GM12878 (cell line): ENCODE measurements at regions not wholly inside any gene's neighbourhood (a gene's known extent, or its start where the extent isn't known, plus 50 kb on each side); places are given as distances from the start of the nearest gene placed in this dataset.

Experiments
- ATAC-seq: fragments of 200-7000 bp; cut with Tn5 transposase; 3 replicates; pipeline ENCODE4 v1.9.1; 2020; ENCODE audit warnings: mild to moderate bottlenecking, moderate library complexity
- BruUV-seq: library from RNA; stranded (reverse); fragments of 400-500 nt; replicated peaks from 2 replicates; lab custom pipeline; 2021; lab: Mats Ljungman, UMichigan
- CTCF ChIA-PET: fragments of 300-600 bp; sonication (Branson Sonifier 250); formaldehyde crosslinking; extraction: SDS; loops from one replicate; lab custom pipeline; 2021; ENCODE audit warnings: inconsistent platforms; lab: Yijun Ruan, JAX
- POLR2A ChIA-PET: fragments of 350-600 bp; formaldehyde crosslinking; extraction: SDS; loops from one replicate; lab custom pipeline; 2021; ENCODE audit warnings: inconsistent platforms; lab: Charles Lee
- RAD21 ChIA-PET: fragments of 300-600 bp; sonication (Branson Sonifier 250); formaldehyde crosslinking; loops from one replicate; lab custom pipeline; 2023; ENCODE audit warnings: antibody characterized with exemption; ENCODE audit not compliant: unreplicated experiment; lab: Charles Lee
- SMC1A ChIA-PET: fragments of 300-600 bp; sonication (Branson Sonifier 250); formaldehyde crosslinking; loops from one replicate; lab custom pipeline; 2023; ENCODE audit not compliant: unreplicated experiment, uncharacterized antibody; lab: Charles Lee
- DNase-seq: peaks from one replicate; pipeline ENCODE4 v3.0.0-alpha.2; 2011; ENCODE audit warnings: low read depth, low spot score
- FAIRE-seq: peaks from 3 replicates; lab custom pipeline; 2011; peaks lifted over from hg19 to GRCh38; lab: Jason Lieb, UNC
- H2AFZ ChIP-seq: 2 replicates; pipeline ENCODE4 v1.6.0; 2011; ENCODE audit warnings: low read depth, low read length, control low read depth; ENCODE audit not compliant: control insufficient read depth
- H3K27ac ChIP-seq: 2 replicates; pipeline ENCODE4 v1.5.1; 2011; ENCODE audit warnings: control low read depth; ENCODE audit not compliant: control insufficient read depth, insufficient read depth
- H3K27me3 ChIP-seq, 2 experiments: replicated peaks in 1 of 2; 2 replicates each; pipeline versions ENCODE4 v1.6.0 to v1.6.1; 2011; ENCODE audit warnings: low read length in 1 of 2; ENCODE audit not compliant: control insufficient read depth in 2 of 2, insufficient read depth in 2 of 2
- H3K36me3 ChIP-seq, 2 experiments: 2 replicates each; pipeline ENCODE4 v1.5.1; 2011; ENCODE audit warnings: low read length in 1 of 2; ENCODE audit not compliant: control insufficient read depth in 2 of 2, insufficient read depth in 2 of 2
- H3K4me1 ChIP-seq: 2 replicates; pipeline ENCODE4 v1.6.1; 2011; ENCODE audit warnings: mild to moderate bottlenecking, low read length, moderate library complexity, mixed read lengths; ENCODE audit not compliant: control insufficient read depth, insufficient read depth
- H3K4me2 ChIP-seq: 2 replicates; pipeline ENCODE4 v1.6.0; 2011; ENCODE audit warnings: control low read depth; ENCODE audit not compliant: control insufficient read depth, insufficient read depth
- H3K4me3 ChIP-seq: fragments of 200-600 bp; sonication (generic); 2 replicates; pipeline ENCODE4 v1.5.1; 2016
- H3K79me2 ChIP-seq: 2 replicates; pipeline ENCODE4 v1.6.0; 2011; ENCODE audit warnings: low read length; ENCODE audit not compliant: control insufficient read depth, insufficient read depth
- H3K9ac ChIP-seq: 2 replicates; pipeline ENCODE4 v1.8.0; 2011; ENCODE audit warnings: low read length, control low read depth, mixed read lengths; ENCODE audit not compliant: control insufficient read depth, insufficient read depth
- H3K9me3 ChIP-seq: replicated peaks from 3 replicates; pipeline ENCODE4 v1.5.1; 2011; ENCODE audit warnings: mild to moderate bottlenecking, low read length; ENCODE audit not compliant: control insufficient read depth, insufficient read depth
- H4K20me1 ChIP-seq: 2 replicates; pipeline ENCODE4 v1.6.0; 2011; ENCODE audit not compliant: control insufficient read depth, insufficient read depth
- CTCF ChIP-seq, 3 experiments: IDR thresholded peaks in 2 of 3; conservative IDR thresholded peaks in 1 of 3; 2 replicates each; pipeline ENCODE4 v1.5.1; 2011; ENCODE audit warnings: low read depth in 3 of 3, low read length in 3 of 3, mild to moderate bottlenecking in 3 of 3, control low read depth in 2 of 3, moderate library complexity in 2 of 3, inconsistent platforms in 1 of 3, mixed read lengths in 1 of 3; ENCODE audit not compliant: control insufficient read depth in 2 of 3, insufficient read depth in 1 of 3; ENCODE audit errors: extremely low read depth in 1 of 3
- E2F8 ChIP-seq: fragments of 450-650 bp; IDR thresholded peaks from 2 replicates; pipeline ENCODE4 v1.6.1; 2018; ENCODE audit warnings: mild to moderate bottlenecking, low read depth, moderate library complexity; ENCODE audit not compliant: partially characterized antibody
- EGR1 ChIP-seq, 2 experiments: IDR thresholded peaks; 1 replicate in 1 of 2; 2 replicates in 1 of 2; pipeline ENCODE4 v1.6.1; 2011 to 2012; ENCODE audit warnings: low read depth in 2 of 2, low read length in 2 of 2, borderline replicate concordance in 1 of 2, mild to moderate bottlenecking in 1 of 2, moderate library complexity in 1 of 2
- NFYB ChIP-seq: IDR thresholded peaks from 2 replicates; pipeline ENCODE4 v1.6.1; 2011; ENCODE audit warnings: low read depth, mild to moderate bottlenecking, low read length, improper control_type of control experiment, moderate library complexity; ENCODE audit not compliant: insufficient read depth
- PRDM15 ChIP-seq: fragments of 450-650 bp; formaldehyde crosslinking; IDR thresholded peaks from 2 replicates; pipeline ENCODE4 v1.4.0; 2020; ENCODE audit warnings: mild to moderate bottlenecking, moderate library complexity
- SMAD5 ChIP-seq: IDR thresholded peaks from 2 replicates; pipeline ENCODE4 v1.6.1; 2016; ENCODE audit warnings: antibody characterized with exemption, low read depth
- SPI1 ChIP-seq: IDR thresholded peaks from 2 replicates; pipeline ENCODE4 v1.6.1; 2011; ENCODE audit warnings: low read depth, mild to moderate bottlenecking, low read length, moderate library complexity, borderline replicate concordance; ENCODE audit not compliant: insufficient read depth
- ZBTB11 ChIP-seq: fragments of 450-650 bp; formaldehyde crosslinking; IDR thresholded peaks from 2 replicates; pipeline ENCODE4 v1.5.0; 2022; ENCODE audit warnings: mild to moderate bottlenecking, missing genetic modification characterization
- WGBS: methylation state at CpG from one replicate; pipeline ENCODE4 v1.1.6; 2016; ENCODE audit warnings: low lambda C conversion rate; ENCODE audit not compliant: insufficient replicate concordance, insufficient coverage; ENCODE audit errors: missing lambda C conversion rate; 5-methylcytosine and 5-hydroxymethylcytosine counted together
- in situ Hi-C: fragments of 300-500 bp; cut with MboI; formaldehyde crosslinking; loops from 9 replicates; pipeline ENCODE4 v1.14.3; 2018; ENCODE audit warnings: mixed read lengths
- intact Hi-C: fragments of 100-400 bp; cut with micrococcal nuclease; formaldehyde crosslinking; loops from one replicate; pipeline ENCODE4 v1.14.2; 2022; ENCODE audit not compliant: unreplicated experiment

- Histone ChIP-seq H3K27me3 (no peaks in the 10 kb centered on the region), H3K4me3 (no peak overlapping the region), H3K9me3 (no peaks in the 10 kb centered on the region), H3K36me3 (no peaks in the 10 kb centered on the region), H4K20me1 (no peaks in the 10 kb centered on the region), H3K4me1 (no peaks in the 10 kb centered on the region), H3K9ac (no peak overlapping the region), H3K4me2 (no peak overlapping the region), H2AFZ (no peak overlapping the region), H3K27ac (no peak overlapping the region), H3K79me2 (no peaks in the 10 kb centered on the region)
- ChIA-PET RAD21 (no interaction called here), SMC1A (interaction anchor here (1.6 kb wide), 1 partner anchor 88 kb away, joined by 3 read pairs; no protein-coding TSS in a partner anchor), POLR2A (no interaction called here), CTCF (no interaction called here)
- FAIRE-seq (no peak), ATAC-seq (no peak), DNase-seq (no peak)
- WGBS = 4% methylated on average over 2 of the region's 2 CpGs
- BruUV-seq = no TSS peak
- intact Hi-C loops = no loop called here
- in situ Hi-C loops = no loop called here
- TF ChIP-seq ZBTB11 (no peak), PRDM15 (CRISPR knock-in tag) (no peak), EGR1 (IDR thresholded peaks at IDR 0.05; ENCODE audit: borderline replicate concordance in 1 of 2, low read depth in 2 of 2, low read length in 2 of 2) (no peak), SPI1 (no peak), SMAD5 (no peak), NFYB (no peak), E2F8 (no peak), CTCF (IDR thresholded peaks at IDR 0.05 in 2 of 3, conservative IDR thresholded peaks at IDR 0.05 in 1 of 3; ENCODE audit: control insufficient read depth in 2 of 3, extremely low read depth in 1 of 3, insufficient read depth in 1 of 3, low read depth in 3 of 3, low read length in 3 of 3) (no peak)
Observed at GRCh38 chr11:101188801-101189200, 59.2 kb upstream of the PGR start.
